ENCODE measurements at regions not wholly inside any gene's neighbourhood (a gene's known extent, or its start where the extent isn't known, plus 50 kb on each side); places are given as distances from the start of the nearest gene placed in this dataset.
"Not testable (repeated sequence)": the region's sequence is repeated elsewhere in the genome, so short reads cannot be mapped to it uniquely, and the experiment has no call there.

- no peak for DNase-seq
These were observed 82.9 kb downstream of the ZNF737 start for GRCh38 chr19:20482721-20483120.

DNA sequence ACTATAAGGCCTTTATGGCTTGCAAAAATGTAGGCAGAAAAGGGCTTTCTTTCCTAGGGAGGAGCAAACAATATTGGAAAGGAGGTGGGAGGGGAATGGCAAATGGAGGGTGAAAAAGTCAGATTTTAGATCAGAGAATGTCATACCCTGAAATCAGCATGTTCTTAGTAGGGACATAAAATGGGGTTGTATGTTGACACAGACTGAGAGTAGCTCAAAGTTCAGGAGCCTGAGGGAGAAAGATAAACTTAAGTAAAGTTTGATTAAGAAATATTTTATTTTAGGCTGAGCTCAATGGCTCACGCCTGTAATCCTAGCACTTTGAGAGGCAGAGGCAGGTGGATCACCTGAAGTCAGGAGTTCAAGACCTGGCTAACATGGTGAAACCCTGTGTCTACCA is 83.8 kb downstream of the ZNF737 start:
- DNase-seq, result no peak

DNA sequence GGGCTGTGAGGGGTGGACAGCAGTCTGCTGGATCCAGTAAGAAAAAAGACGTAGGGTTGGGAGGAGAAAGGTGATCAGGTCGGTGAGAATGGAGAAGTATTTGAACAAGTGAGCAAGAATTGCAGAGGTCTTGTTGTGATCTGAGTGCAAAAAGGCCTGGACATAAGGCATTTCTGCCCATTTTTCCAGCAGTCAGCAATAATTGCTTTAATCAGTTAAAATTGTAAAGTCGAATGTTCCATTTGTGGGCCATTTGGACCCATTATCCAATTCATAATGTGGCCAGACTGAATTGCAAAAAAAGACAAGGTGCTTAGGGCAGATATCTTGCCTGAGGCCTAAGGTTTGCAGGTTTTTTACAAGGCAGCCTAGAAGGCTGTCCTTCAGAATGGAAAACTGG is 86.1 kb downstream of the ZNF737 start:
- DNase-seq, result no peak

- no peak for DNase-seq
These were observed 86.6 kb downstream of the ZNF737 start for GRCh38 chr19:20478936-20479335.

- no peak for DNase-seq
These were observed 92.7 kb downstream of the ZNF737 start for GRCh38 chr19:20472854-20473253.

DNA sequence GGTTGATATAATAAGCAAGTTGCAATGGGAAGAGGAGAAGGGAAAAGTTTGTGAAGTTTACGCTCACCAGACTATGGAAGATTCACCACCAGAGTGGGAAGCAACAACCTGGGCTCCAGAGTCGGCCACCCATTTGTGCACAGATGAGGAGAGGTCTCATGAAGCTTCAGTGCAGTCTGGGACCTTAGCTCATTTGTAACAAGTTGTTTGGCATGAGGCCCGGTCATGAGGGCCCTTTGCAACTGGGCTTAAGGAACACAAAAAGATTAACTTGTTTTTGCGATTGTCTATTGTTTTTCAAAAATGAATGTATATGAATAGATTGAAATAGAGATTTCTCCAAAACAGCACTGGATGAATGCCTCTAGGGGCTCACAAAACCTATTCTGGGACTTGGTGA is 94.2 kb downstream of the ZNF737 start:
- DNase-seq, result no peak

DNA sequence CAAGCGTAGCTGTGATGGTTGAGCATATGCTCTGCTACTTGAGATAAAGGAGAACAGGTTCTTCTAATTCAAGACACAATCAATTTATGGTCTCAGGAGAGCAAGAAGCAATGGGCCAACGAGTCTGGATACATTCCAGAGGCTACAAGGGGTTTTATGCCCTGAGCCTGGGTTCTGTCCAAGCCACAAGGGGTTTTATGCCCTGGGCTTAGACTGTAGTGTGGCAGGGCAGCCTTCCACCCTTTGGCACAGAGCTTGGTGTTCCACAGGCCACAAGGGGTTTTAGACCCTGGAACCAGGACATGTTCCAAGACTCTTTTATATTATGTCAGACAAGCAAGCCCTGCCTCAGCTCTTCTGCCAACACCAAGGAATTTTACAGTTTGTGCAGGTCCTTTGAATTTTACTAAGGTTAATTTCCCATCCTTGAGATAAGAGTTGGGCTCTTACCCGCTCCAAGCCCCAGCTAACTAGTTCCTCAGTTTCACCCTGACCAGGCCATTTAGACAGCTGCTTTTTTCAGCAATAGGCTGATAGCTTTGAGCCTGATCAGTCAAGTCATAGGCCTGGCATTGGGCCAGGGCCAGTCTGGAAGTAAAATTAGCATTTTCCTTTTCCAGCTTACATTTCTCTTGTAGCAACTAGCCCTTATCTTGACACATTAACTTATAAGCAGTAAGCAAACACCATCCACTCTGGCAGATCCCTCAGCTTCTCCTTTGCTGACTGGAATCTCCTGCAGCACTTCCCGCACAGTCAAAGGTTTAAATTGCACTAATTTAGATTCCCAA is 95.0 kb downstream of the ZNF737 start:
- DNase-seq, result no peak

- not testable (repeated sequence) for DNase-seq
These were observed 99.0 kb downstream of the ZNF737 start for GRCh38 chr19:20466638-20466990.

DNA sequence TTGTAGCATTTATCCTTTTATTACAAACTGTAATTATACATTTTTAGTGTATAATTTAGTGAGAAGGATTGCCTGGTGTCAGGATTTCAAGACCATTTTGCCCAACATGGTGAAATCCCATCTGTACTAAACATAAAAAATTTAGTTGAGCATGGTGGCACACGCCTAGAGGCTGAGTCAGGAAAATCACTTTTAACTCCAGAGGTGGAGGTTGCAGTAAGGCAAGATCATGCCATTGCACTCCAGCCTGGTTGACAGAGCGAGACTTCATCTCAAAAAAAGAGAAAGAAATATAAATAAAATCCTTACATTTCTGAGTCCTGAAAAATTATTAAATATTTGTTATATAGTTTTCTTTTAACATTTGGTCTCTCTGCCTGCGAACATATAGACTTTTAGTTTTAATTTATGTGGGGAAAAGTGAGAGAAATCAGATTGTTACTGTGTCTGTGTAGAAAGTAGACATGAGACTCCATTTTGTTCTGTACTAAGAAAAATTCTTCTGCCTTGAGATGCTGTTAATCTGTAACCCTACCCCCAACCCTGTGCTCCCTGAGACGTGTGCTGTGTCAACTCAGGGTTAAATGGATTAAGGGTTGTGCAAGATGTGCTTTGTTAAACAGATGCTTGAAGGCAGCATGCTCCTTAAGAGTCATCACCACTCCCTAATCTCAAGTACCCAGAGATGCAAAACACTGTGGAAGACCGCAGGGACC is 99.5 kb downstream of the ZNF737 start:
- DNase-seq, result not testable (repeated sequence)

GRCh38 chr19:20453425-20453935 is 112.1 kb downstream of the ZNF737 start:
- no peak for DNase-seq

DNA sequence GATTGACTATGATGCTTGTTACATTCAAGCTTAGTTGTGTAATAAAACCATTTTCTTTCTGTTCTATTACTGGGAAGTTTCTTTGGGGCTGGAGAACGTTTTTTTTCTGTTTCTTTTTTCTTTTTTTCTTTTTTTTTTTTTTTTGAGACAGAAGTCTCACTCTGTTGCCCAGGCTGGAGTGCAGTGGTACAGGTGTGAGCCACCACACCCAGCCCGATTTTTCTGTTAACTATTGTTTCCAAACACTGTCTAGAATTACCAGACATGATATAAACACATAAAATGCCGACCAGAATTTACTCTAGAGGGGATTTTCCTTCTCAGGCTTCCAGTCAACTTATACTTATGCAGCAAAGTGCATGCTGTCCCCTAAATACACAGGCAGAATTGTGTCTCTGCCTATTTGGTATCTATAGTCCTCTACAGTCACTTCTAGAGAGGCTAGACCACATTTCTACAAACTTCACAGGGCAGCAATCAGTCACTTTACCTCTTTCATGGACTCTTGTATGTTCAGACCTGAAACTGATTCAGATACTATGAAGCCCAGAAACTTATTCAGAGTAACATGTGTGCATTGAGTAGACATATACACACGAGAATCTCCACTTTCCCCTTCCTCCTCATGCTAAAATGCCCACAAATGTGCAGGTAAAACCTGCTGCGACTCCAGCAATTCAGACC is 121.2 kb downstream of the ZNF737 start:
- no peak for DNase-seq

- not testable (repeated sequence) for DNase-seq
These were observed 133.2 kb downstream of the ZNF737 start for GRCh38 chr19:20432266-20432842.

DNA sequence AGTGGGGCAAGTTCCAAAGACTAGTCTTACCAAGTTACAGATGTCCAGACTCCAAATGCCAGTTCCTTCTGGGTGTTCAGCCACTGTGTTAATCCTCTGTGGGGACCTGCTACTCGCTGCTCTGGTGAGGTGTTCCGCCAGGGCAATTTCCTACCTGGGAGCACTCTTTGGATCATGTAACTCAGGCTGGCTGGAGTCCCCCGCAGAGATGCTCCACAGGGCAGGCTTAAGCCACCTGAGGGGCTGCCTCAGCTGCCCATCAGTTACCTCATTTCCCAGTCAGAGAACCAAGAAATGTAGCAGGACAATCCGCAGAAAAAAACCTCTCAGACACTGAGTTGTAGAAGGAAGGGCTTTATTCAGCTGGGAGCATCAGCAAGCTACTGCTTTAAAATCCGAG is 133.8 kb downstream of the ZNF737 start:
- DNase-seq, result no peak

- no peak for DNase-seq
These were observed 142.0 kb downstream of the ZNF737 start for GRCh38 chr19:20423381-20424197.

GRCh38 chr19:20422216-20423205 is 143.1 kb downstream of the ZNF737 start:
- DNase-seq, result no peak

- no peak for DNase-seq
These were observed 148.9 kb downstream of the ZNF737 start for GRCh38 chr19:20416661-20417060.

DNA sequence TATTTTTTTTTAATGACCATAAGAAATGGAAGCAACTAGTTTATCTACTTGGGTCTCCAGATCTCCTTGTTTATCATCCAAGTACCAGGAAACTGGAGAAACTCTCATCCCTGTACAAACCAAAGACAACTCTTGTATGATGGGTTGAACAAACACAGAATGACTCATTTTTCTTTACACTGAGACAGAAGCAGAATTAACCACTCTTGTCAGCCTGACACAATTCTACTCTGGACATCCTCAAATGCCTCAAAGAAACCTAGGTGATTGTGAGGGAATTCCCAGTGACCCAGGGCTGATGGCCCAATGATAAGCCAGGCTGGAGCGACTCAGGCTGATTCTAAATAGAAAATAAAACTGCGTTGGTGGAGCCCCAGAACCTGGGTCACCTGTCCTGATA is 151.5 kb downstream of the ZNF737 start:
- no peak for DNase-seq

- DNase-seq, result no peak
These were observed 151.9 kb downstream of the ZNF737 start for GRCh38 chr19:20413705-20414104.

DNA sequence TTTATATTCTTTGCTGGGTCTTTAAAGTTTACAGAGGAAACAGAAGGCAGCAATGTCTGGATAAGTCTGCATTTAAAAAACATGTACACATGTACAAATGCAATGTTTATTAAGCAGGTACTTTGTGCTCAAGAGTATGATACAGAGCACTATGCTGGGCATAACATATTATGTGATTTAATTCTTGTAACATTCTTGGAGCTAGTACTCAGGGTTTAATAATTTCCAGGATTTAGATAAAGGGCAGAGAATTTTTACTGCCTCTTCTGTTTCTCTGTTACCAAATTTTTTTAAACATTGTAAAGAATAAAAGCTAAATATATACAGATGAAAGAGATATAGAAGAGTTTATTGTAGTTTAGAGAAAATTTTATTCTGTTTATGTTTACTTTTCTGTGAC is 152.7 kb downstream of the ZNF737 start:
- no peak for DNase-seq

DNA sequence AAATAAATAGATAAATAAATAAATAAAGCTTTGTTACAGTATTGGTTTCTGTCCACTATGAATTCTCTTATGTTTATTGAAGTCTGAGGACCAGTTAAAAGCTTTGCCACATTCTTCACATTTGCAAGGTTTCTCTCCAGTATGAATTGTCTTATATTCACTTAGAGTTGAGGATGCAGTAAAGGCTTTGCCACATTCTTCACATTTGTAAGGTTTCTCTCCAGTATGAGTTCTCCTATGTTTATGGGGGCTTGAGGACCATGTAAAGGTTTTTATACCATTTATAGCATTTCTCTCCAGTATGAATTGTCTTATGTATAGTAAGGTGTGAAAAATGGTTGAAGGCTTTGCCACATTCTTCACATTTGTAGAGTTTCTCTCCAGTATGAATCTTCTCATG is 168.3 kb downstream of the ZNF737 start:
- no peak for DNase-seq

GRCh38 chr19:20388706-20389225 is 176.8 kb downstream of the ZNF737 start:
- peak in 1 of 2 experiments; percentile 1 for DNase-seq

All from NCI-H446 (cell line).